DOHH2 (cell line): ENCODE measurements at regions not wholly inside any gene's neighbourhood (a gene's known extent, or its start where the extent isn't known, plus 50 kb on each side); places are given as distances from the start of the nearest gene placed in this dataset.

ENCODE experiments used
- H3F3A ChIP-seq: fragments of 200-600 bp; sonication (generic), shearing (Covaris generic); 2 replicates; pipeline ENCODE4 v1.6.0; 2016; ENCODE audit warnings: antibody characterized with exemption, mild to moderate bottlenecking; ENCODE audit not compliant: control insufficient read depth, insufficient read depth
- H3K27ac ChIP-seq: fragments of 200-600 bp; sonication (generic); 2 replicates; pipeline ENCODE4 v1.5.1; 2014; ENCODE audit warnings: low read depth, mild to moderate bottlenecking, low read length, moderate library complexity
- H3K27me3 ChIP-seq: fragments of 200-600 bp; sonication (generic); 2 replicates; pipeline ENCODE4 v1.6.1; 2014; ENCODE audit warnings: mild to moderate bottlenecking, low read length, mixed read lengths; ENCODE audit not compliant: control insufficient read depth
- H3K36me3 ChIP-seq: fragments of 200-600 bp; sonication (generic); 2 replicates; pipeline ENCODE4 v1.6.1; 2014; ENCODE audit warnings: mild to moderate bottlenecking, low read length, moderate library complexity, mixed read lengths; ENCODE audit not compliant: control insufficient read depth
- H3K4me1 ChIP-seq: fragments of 200-600 bp; sonication (generic); 2 replicates; pipeline ENCODE4 v1.6.1; 2014; ENCODE audit warnings: mild to moderate bottlenecking, low read length, mixed read lengths; ENCODE audit not compliant: control insufficient read depth
- H3K4me2 ChIP-seq: fragments of 200-600 bp; sonication (generic); 2 replicates; pipeline ENCODE4 v1.6.0; 2014; ENCODE audit warnings: mild to moderate bottlenecking, low read length, moderate library complexity
- H3K4me3 ChIP-seq: fragments of 200-600 bp; sonication (generic); 2 replicates; pipeline ENCODE4 v1.5.1; 2014; ENCODE audit warnings: mild to moderate bottlenecking, low read length, mixed read lengths
- H3K79me2 ChIP-seq: fragments of 200-600 bp; sonication (generic); 2 replicates; pipeline ENCODE4 v1.6.1; 2014; ENCODE audit warnings: mild to moderate bottlenecking, low read length, mixed read lengths; ENCODE audit not compliant: control insufficient read depth
- H3K9me2 ChIP-seq: fragments of 200-600 bp; sonication (generic); replicated peaks from 2 replicates; pipeline ENCODE4 v1.6.1; 2014; ENCODE audit warnings: mild to moderate bottlenecking, low read length, mixed read lengths; ENCODE audit not compliant: control insufficient read depth
- H3K9me3 ChIP-seq: fragments of 200-600 bp; sonication (generic); 2 replicates; pipeline ENCODE4 v1.6.1; 2014; ENCODE audit warnings: antibody characterized with exemption, low read length, mixed read lengths; ENCODE audit not compliant: control insufficient read depth, insufficient read depth
- H4K20me1 ChIP-seq: fragments of 200-600 bp; sonication (generic); 2 replicates; pipeline ENCODE4 v1.6.0; 2014; ENCODE audit warnings: low read depth, mild to moderate bottlenecking, antibody characterized with exemption, low read length, moderate library complexity; ENCODE audit not compliant: control insufficient read depth, insufficient read depth
- CTCF ChIP-seq: fragments of 200-600 bp; sonication (generic); IDR thresholded peaks from one replicate; pipeline ENCODE4 v1.5.1; 2014; ENCODE audit warnings: antibody characterized with exemption, mild to moderate bottlenecking, low read depth, low read length; ENCODE audit not compliant: poor library complexity, severe bottlenecking
- EZH2phosphoT487 ChIP-seq: fragments of 200-600 bp; sonication (generic); IDR thresholded peaks from 2 replicates; pipeline ENCODE4 v1.6.1; 2017; ENCODE audit warnings: borderline replicate concordance, mild to moderate bottlenecking, antibody characterized with exemption, low read length, moderate library complexity, mixed read lengths

GRCh38 chr4:120434756-120435155 is 368.1 kb upstream of the MAD2L1 start:
- Histone ChIP-seq H4K20me1 (no peaks in the 10 kb centered on the region), H3K9me3 (no peaks in the 10 kb centered on the region), H3K27me3 (no peaks in the 10 kb centered on the region), H3K36me3 (no peaks in the 10 kb centered on the region), H3K4me2 (no peak overlapping the region), H3K4me1 (peaks cover 5% of the 10 kb centered on the region; the same call in 1 of the 2 replicates), H3K27ac (no peak overlapping the region), H3K79me2 (no peaks in the 10 kb centered on the region), H3F3A (no peaks in the 10 kb centered on the region), H3K4me3 (no peak overlapping the region), H3K9me2 (no peaks in the 10 kb centered on the region)
- TF ChIP-seq CTCF = no peak
- TF ChIP-seq EZH2phosphoT487 = no peak

GRCh38 chr4:120432301-120432860 is 365.7 kb upstream of the MAD2L1 start:
- H3K4me2 ChIP-seq = no peak overlapping the region
- no peaks in the 10 kb centered on the region for H3K4me1 ChIP-seq
- no peaks in the 10 kb centered on the region for H3K79me2 ChIP-seq
- H3K9me3 ChIP-seq = no peaks in the 10 kb centered on the region
- H3K27ac ChIP-seq = no peak overlapping the region
- H4K20me1 ChIP-seq = no peaks in the 10 kb centered on the region
- H3K9me2 ChIP-seq = no peaks in the 10 kb centered on the region
- no peaks in the 10 kb centered on the region for H3K27me3 ChIP-seq
- no peak overlapping the region for H3K4me3 ChIP-seq
- no peaks in the 10 kb centered on the region for H3K36me3 ChIP-seq
- no peak for TF ChIP-seq CTCF
- TF ChIP-seq EZH2phosphoT487 = no peak
- H3F3A ChIP-seq = no peaks in the 10 kb centered on the region

GRCh38 chr4:120431180-120431579 is 364.5 kb upstream of the MAD2L1 start:
- TF ChIP-seq CTCF (no peak), EZH2phosphoT487 (no peak)
- Histone ChIP-seq H3K9me3 (no peaks in the 10 kb centered on the region), H3K9me2 (no peaks in the 10 kb centered on the region), H3K79me2 (no peaks in the 10 kb centered on the region), H3K27me3 (no peaks in the 10 kb centered on the region), H3K4me1 (no peaks in the 10 kb centered on the region), H3K4me3 (no peak overlapping the region), H3K36me3 (no peaks in the 10 kb centered on the region), H3F3A (no peaks in the 10 kb centered on the region), H3K4me2 (no peak overlapping the region), H4K20me1 (no peaks in the 10 kb centered on the region), H3K27ac (no peak overlapping the region)

GRCh38 chr4:120418146-120418545 is 351.5 kb upstream of the MAD2L1 start:
- no peak for TF ChIP-seq CTCF
- no peak for TF ChIP-seq EZH2phosphoT487

More at GRCh38 chr4:120418146-120418545, 351.5 kb upstream of the MAD2L1 start:
- H4K20me1 ChIP-seq = no peaks in the 10 kb centered on the region
- H3K27me3 ChIP-seq = no peaks in the 10 kb centered on the region
- no peaks in the 10 kb centered on the region for H3K36me3 ChIP-seq
- H3K4me3 ChIP-seq = no peak overlapping the region
- no peaks in the 10 kb centered on the region for H3K79me2 ChIP-seq
- no peaks in the 10 kb centered on the region for H3K9me2 ChIP-seq
- no peaks in the 10 kb centered on the region for H3K4me1 ChIP-seq
- no peak overlapping the region for H3K27ac ChIP-seq
- no peak overlapping the region for H3K4me2 ChIP-seq
- H3K9me3 ChIP-seq = no peaks in the 10 kb centered on the region
- H3F3A ChIP-seq = no peaks in the 10 kb centered on the region
